LNCAP (cell line): ENCODE measurements at regions not wholly inside any gene's neighbourhood (a gene's known extent, or its start where the extent isn't known, plus 50 kb on each side); places are given as distances from the start of the nearest gene placed in this dataset.

Experiments
- CTCF ChIP-seq: fragments of 450-650 bp; IDR thresholded peaks from 2 replicates; pipeline ENCODE4 v1.5.1; 2017; ENCODE audit warnings: mild to moderate bottlenecking

- TF ChIP-seq CTCF: no peak
These were observed 604.4 kb upstream of the SPRY2 start for GRCh38 chr13:80945328-80945727.

GRCh38 chr13:80939581-80939980 is 598.7 kb upstream of the SPRY2 start:
- no peak for TF ChIP-seq CTCF

GRCh38 chr13:80931766-80932165 is 590.8 kb upstream of the SPRY2 start:
- no peak for TF ChIP-seq CTCF

- no peak for TF ChIP-seq CTCF
These were observed 590.2 kb upstream of the SPRY2 start for GRCh38 chr13:80931118-80931517.

- no peak for TF ChIP-seq CTCF
These were observed 587.3 kb upstream of the SPRY2 start for GRCh38 chr13:80928241-80928640.

GRCh38 chr13:80924596-80924995 is 583.7 kb upstream of the SPRY2 start:
- no peak for TF ChIP-seq CTCF

- no peak for TF ChIP-seq CTCF
These were observed 583.0 kb upstream of the SPRY2 start for GRCh38 chr13:80923907-80924306.

GRCh38 chr13:80921971-80922370 is 581.0 kb upstream of the SPRY2 start:
- no peak for TF ChIP-seq CTCF
